ENCODE measurements at regions not wholly inside any gene's neighbourhood (a gene's known extent, or its start where the extent isn't known, plus 50 kb on each side); places are given as distances from the start of the nearest gene placed in this dataset.
"Not testable (repeated sequence)": the region's sequence is repeated elsewhere in the genome, so short reads cannot be mapped to it uniquely, and the experiment has no call there.

DNA sequence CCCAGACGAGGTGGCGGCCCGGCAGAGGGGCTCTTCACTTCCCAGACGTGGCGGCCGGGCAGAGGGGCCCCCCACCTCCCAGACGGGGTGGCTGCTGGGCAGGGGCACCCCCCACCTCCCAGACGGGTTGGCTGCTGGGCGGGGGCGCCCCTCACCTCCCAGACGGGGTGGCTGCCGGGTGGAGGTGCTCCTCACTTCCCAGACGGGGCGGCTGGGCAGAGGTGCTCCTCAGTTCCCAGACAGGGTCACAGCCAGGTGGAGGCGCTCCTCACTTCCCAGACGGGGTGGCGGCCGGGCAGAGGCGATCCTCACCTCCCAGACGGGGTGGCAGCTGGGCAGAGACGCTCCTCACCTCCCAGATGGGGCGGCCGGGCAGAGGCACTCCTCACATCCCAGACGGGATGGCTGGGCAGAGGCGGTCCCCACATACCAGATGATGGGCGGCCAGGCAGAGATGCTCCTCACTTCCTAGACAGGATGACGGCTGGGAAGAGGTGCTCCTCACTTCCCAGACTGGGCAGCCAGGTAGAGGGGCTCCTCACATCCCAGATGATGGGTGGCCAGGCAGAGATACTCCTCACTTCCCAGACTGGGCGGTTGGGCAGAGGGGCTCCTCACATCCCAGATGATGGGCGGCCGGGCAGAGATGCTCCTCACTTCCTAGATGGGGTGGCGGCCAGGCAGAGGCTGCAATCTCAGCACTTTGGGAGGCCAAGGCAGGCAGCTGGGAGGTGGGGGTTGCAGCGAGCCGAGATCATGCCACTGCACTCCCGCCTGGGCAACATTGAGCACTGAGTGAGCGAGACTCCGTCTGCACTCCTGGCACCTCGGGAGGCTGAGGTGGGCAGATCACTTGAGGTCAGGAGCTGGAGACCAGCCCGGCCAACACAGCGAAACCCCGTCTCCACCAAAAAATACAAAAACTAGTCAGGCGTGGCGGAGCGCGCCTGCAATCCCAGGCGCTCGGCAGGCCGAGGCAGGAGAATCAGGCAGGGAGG, 391.6 kb upstream of the CYLC2 start:
- H3K27me3 Mint-ChIP-seq; CTCF ChIA-PET; H3K9me3 ChIP-seq (ENCODE audit: control insufficient read depth in 2 of 3, low read length in 3 of 3); POLR2A ChIA-PET; H3K4me1 Mint-ChIP-seq; ATAC-seq; H3K27me3 ChIP-seq (ENCODE audit: control insufficient read depth in 2 of 2, insufficient read depth in 2 of 2, low read length in 2 of 2); H3K27ac ChIP-seq (ENCODE audit: low read depth, low read length); intact Hi-C loops (cut with micrococcal nuclease); H3K36me3 ChIP-seq (ENCODE audit: control insufficient read depth in 2 of 3, insufficient read depth in 3 of 3, low read length in 3 of 3); H3K4me1 ChIP-seq (ENCODE audit: control insufficient read depth in 2 of 2, insufficient read depth in 2 of 2, low read length in 2 of 2); H3K4me3 ChIP-seq (ENCODE audit: low read length); DNase-seq; H3K27ac Mint-ChIP-seq; H3K36me3 Mint-ChIP-seq; H3K4me3 Mint-ChIP-seq: not testable (repeated sequence)
- H3K9me3 Mint-ChIP-seq = peaks cover 3 to 39% (median 15%) of the 10 kb centered on the region in 11 donors

DNA sequence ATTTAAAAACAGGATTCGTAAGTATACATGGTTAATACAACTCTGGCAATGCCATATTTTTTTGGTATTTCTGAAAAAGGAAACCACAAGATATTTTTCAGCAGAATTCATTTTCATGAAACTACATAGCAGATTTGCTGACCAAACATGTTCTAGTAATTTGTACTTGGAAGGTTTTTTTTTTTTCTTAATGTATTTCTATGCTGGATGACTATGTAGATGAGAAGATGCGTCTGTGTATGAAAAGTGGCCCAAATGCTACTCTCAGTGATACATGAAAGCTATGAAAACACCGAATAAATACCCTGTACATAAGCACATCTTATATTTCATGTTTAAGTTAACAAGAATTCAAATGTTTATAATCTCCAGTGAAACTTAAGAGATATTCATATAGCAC, 400.9 kb upstream of the CYLC2 start:
- Histone ChIP-seq H3K4me3 (ENCODE audit: low read length) (no peak overlapping the region), H3K9me3 (ENCODE audit: control insufficient read depth in 2 of 3, low read length in 3 of 3) (no peaks in the 10 kb centered on the region), H3K4me1 (ENCODE audit: control insufficient read depth in 2 of 2, insufficient read depth in 2 of 2, low read length in 2 of 2) (no peaks in the 10 kb centered on the region), H3K27me3 (ENCODE audit: control insufficient read depth in 2 of 2, insufficient read depth in 2 of 2, low read length in 2 of 2) (no peaks in the 10 kb centered on the region), H3K36me3 (ENCODE audit: control insufficient read depth in 2 of 3, insufficient read depth in 3 of 3, low read length in 3 of 3) (no peaks in the 10 kb centered on the region), H3K27ac (ENCODE audit: low read depth, low read length) (no peak overlapping the region)
- Mint-ChIP-seq H3K27me3 (no peaks in the 10 kb centered on the region), H3K9me3 (peaks cover 0 to 20% (median 9%) of the 10 kb centered on the region in 11 donors), H3K27ac (no peak overlapping the region), H3K36me3 (peaks cover 0 to under 1% (median 0%) of the 10 kb centered on the region in 5 donors), H3K4me3 (no peak overlapping the region), H3K4me1 (no peaks in the 10 kb centered on the region)
- ATAC-seq (no peak), DNase-seq (no peak)
- ChIA-PET POLR2A (no interaction called here), CTCF (no interaction called here)
- intact Hi-C loops (cut with micrococcal nuclease) = no loop called here

GRCh38 chr9:102587281-102587680, 407.9 kb upstream of the CYLC2 start:
- H3K27ac ChIP-seq (ENCODE audit: low read depth, low read length) = no peak overlapping the region
- Mint-ChIP-seq H3K27ac (no peak overlapping the region), H3K4me3 (no peak overlapping the region), H3K4me1 (no peaks in the 10 kb centered on the region), H3K36me3 (no peaks in the 10 kb centered on the region), H3K27me3 (no peaks in the 10 kb centered on the region), H3K9me3 (peaks cover 0 to 9% (median 0%) of the 10 kb centered on the region in 11 donors)
- POLR2A ChIA-PET = no interaction called here
- no peak for ATAC-seq
- CTCF ChIA-PET = no interaction called here
- intact Hi-C loops (cut with micrococcal nuclease) = no loop called here
- H3K4me1 ChIP-seq (ENCODE audit: control insufficient read depth in 2 of 2, insufficient read depth in 2 of 2, low read length in 2 of 2) = no peaks in the 10 kb centered on the region
- H3K27me3 ChIP-seq (ENCODE audit: control insufficient read depth in 2 of 2, insufficient read depth in 2 of 2, low read length in 2 of 2) = no peaks in the 10 kb centered on the region
- H3K36me3 ChIP-seq (ENCODE audit: control insufficient read depth in 2 of 3, insufficient read depth in 3 of 3, low read length in 3 of 3) = no peaks in the 10 kb centered on the region
- H3K4me3 ChIP-seq (ENCODE audit: low read length) = no peak overlapping the region
- no peak for DNase-seq
- H3K9me3 ChIP-seq (ENCODE audit: control insufficient read depth in 2 of 3, low read length in 3 of 3) = no peaks in the 10 kb centered on the region

DNA sequence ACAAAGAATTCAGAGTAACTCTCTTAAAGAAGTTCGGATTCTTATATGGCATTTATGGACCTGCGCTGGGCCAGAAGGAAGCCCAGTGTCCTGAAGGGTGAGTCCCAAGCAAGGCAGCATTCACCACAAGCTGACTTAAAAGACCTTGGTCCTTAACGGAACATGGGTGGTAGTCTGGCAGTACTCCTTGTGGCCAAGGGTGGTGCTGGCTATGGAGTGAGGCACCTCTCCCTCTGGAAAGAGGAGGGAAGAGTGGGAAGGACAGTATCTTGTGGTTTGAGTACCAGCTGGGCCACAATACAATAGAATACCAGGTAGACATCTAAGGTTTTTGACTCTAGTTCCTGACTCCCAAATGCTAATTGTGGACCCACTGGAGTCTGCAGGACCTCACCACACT, 425.7 kb upstream of the CYLC2 start:
- H3K27me3 Mint-ChIP-seq = no peaks in the 10 kb centered on the region
- ATAC-seq (no peak), DNase-seq (no peak)
- H3K4me3 Mint-ChIP-seq = no peak overlapping the region
- H3K4me1 Mint-ChIP-seq = no peaks in the 10 kb centered on the region
- H3K27me3 ChIP-seq (ENCODE audit: control insufficient read depth in 2 of 2, insufficient read depth in 2 of 2, low read length in 2 of 2) = no peaks in the 10 kb centered on the region
- CTCF ChIA-PET = no interaction called here
- H3K9me3 ChIP-seq (ENCODE audit: control insufficient read depth in 2 of 3, low read length in 3 of 3) = no peaks in the 10 kb centered on the region
- intact Hi-C loops (cut with micrococcal nuclease) = no loop called here
- peaks cover 0 to 19% (median 4%) of the 10 kb centered on the region in 11 donors for H3K9me3 Mint-ChIP-seq
- H3K27ac Mint-ChIP-seq = no peak overlapping the region
- H3K27ac ChIP-seq (ENCODE audit: low read depth, low read length) = no peak overlapping the region
- H3K36me3 Mint-ChIP-seq = no peaks in the 10 kb centered on the region
- H3K36me3 ChIP-seq (ENCODE audit: control insufficient read depth in 2 of 3, insufficient read depth in 3 of 3, low read length in 3 of 3) = no peaks in the 10 kb centered on the region
- H3K4me3 ChIP-seq (ENCODE audit: low read length) = no peak overlapping the region
- no peaks in the 10 kb centered on the region for H3K4me1 ChIP-seq (ENCODE audit: control insufficient read depth in 2 of 2, insufficient read depth in 2 of 2, low read length in 2 of 2)
- POLR2A ChIA-PET = no interaction called here

DNA sequence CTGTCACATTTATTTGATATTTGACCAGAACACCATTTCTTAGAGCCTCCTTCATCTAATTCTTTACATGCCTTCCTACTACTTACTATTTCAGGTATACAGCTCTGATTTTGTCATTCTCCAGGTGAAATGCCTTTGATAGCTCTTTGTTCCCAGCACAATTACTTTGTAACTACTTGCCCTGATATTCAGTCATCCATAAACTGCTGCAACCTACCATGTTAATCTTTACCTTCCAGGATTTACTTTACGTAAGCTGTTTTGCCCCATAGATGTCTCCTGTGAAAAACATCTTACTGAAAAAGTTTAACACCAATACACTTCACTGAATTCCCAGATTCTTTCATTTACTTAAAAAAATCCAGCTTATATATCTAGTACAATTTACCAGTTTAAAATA, 443.8 kb upstream of the CYLC2 start:
- H3K4me3 Mint-ChIP-seq = no peak overlapping the region
- DNase-seq = no peak
- no peaks in the 10 kb centered on the region for H3K4me1 Mint-ChIP-seq
- intact Hi-C loops (cut with micrococcal nuclease) = no loop called here
- H3K27me3 ChIP-seq (ENCODE audit: control insufficient read depth in 2 of 2, insufficient read depth in 2 of 2, low read length in 2 of 2) = no peaks in the 10 kb centered on the region
- H3K9me3 Mint-ChIP-seq = peaks cover 2 to 50% (median 15%) of the 10 kb centered on the region in 11 donors
- ChIA-PET POLR2A (no interaction called here), CTCF (no interaction called here)
- H3K27me3 Mint-ChIP-seq = peaks cover 0 to 5% (median 0%) of the 10 kb centered on the region in 5 donors
- no peak for ATAC-seq
- no peak overlapping the region for H3K4me3 ChIP-seq (ENCODE audit: low read length)
- H3K9me3 ChIP-seq (ENCODE audit: control insufficient read depth in 2 of 3, low read length in 3 of 3) = no peaks in the 10 kb centered on the region
- H3K36me3 ChIP-seq (ENCODE audit: control insufficient read depth in 2 of 3, insufficient read depth in 3 of 3, low read length in 3 of 3) = no peaks in the 10 kb centered on the region
- H3K27ac Mint-ChIP-seq = no peak overlapping the region
- H3K36me3 Mint-ChIP-seq = no peaks in the 10 kb centered on the region
- H3K4me1 ChIP-seq (ENCODE audit: control insufficient read depth in 2 of 2, insufficient read depth in 2 of 2, low read length in 2 of 2) = no peaks in the 10 kb centered on the region
- no peak overlapping the region for H3K27ac ChIP-seq (ENCODE audit: low read depth, low read length)

- Histone ChIP-seq H3K27ac (ENCODE audit: low read depth, low read length) (no peak overlapping the region), H3K36me3 (ENCODE audit: control insufficient read depth in 2 of 3, insufficient read depth in 3 of 3, low read length in 3 of 3) (no peaks in the 10 kb centered on the region), H3K4me3 (ENCODE audit: low read length) (no peak overlapping the region), H3K27me3 (ENCODE audit: control insufficient read depth in 2 of 2, insufficient read depth in 2 of 2, low read length in 2 of 2) (no peaks in the 10 kb centered on the region), H3K9me3 (ENCODE audit: control insufficient read depth in 2 of 3, low read length in 3 of 3) (no peaks in the 10 kb centered on the region), H3K4me1 (ENCODE audit: control insufficient read depth in 2 of 2, insufficient read depth in 2 of 2, low read length in 2 of 2) (no peaks in the 10 kb centered on the region)
- POLR2A ChIA-PET = no interaction called here
- H3K4me3 Mint-ChIP-seq = no peak overlapping the region
- H3K27ac Mint-ChIP-seq = no peak overlapping the region
- H3K27me3 Mint-ChIP-seq = peaks cover 0 to 5% (median 0%) of the 10 kb centered on the region in 5 donors
- H3K4me1 Mint-ChIP-seq = no peaks in the 10 kb centered on the region
- H3K36me3 Mint-ChIP-seq = no peaks in the 10 kb centered on the region
- H3K9me3 Mint-ChIP-seq = peaks cover 2 to 50% (median 15%) of the 10 kb centered on the region in 11 donors
- CTCF ChIA-PET = no interaction called here
- intact Hi-C loops (cut with micrococcal nuclease) = no loop called here
- ATAC-seq (no peak), DNase-seq (no peak)
Measured at GRCh38 chr9:102550886-102551285, 444.2 kb upstream of the CYLC2 start.

- no peaks in the 10 kb centered on the region for H3K9me3 ChIP-seq (ENCODE audit: control insufficient read depth in 2 of 3, low read length in 3 of 3)
- H3K4me1 Mint-ChIP-seq = no peaks in the 10 kb centered on the region
- DNase-seq (no peak), ATAC-seq (no peak)
- CTCF ChIA-PET = no interaction called here
- H3K27me3 ChIP-seq (ENCODE audit: control insufficient read depth in 2 of 2, insufficient read depth in 2 of 2, low read length in 2 of 2) = no peaks in the 10 kb centered on the region
- H3K27ac Mint-ChIP-seq = no peak overlapping the region
- intact Hi-C loops (cut with micrococcal nuclease) = no loop called here
- no peak overlapping the region for H3K4me3 Mint-ChIP-seq
- POLR2A ChIA-PET = no interaction called here
- no peaks in the 10 kb centered on the region for H3K36me3 ChIP-seq (ENCODE audit: control insufficient read depth in 2 of 3, insufficient read depth in 3 of 3, low read length in 3 of 3)
- H3K4me3 ChIP-seq (ENCODE audit: low read length) = no peak overlapping the region
- no peaks in the 10 kb centered on the region for H3K4me1 ChIP-seq (ENCODE audit: control insufficient read depth in 2 of 2, insufficient read depth in 2 of 2, low read length in 2 of 2)
- H3K36me3 Mint-ChIP-seq = no peaks in the 10 kb centered on the region
- peaks cover 0 to 5% (median 0%) of the 10 kb centered on the region in 5 donors for H3K27me3 Mint-ChIP-seq
- H3K9me3 Mint-ChIP-seq = peaks cover 2 to 50% (median 15%) of the 10 kb centered on the region in 11 donors
- no peak overlapping the region for H3K27ac ChIP-seq (ENCODE audit: low read depth, low read length)
Measured at GRCh38 chr9:102550266-102550665, 444.9 kb upstream of the CYLC2 start.
